Activated CD8-positive, alpha-beta memory T cell treated with anti-CD3 and anti-CD28 coated beads, Interleukin-2, amount 10 ng/mL, durations not matched to agents 7 days and 5 days (primary cell): ENCODE measurements at regions not wholly inside any gene's neighbourhood (a gene's known extent, or its start where the extent isn't known, plus 50 kb on each side); places are given as distances from the start of the nearest gene placed in this dataset.

Source experiments
- ATAC-seq: fragments of 150-1000 bp; cut with Tn5 transposase; one replicate; pipeline ENCODE4 v1.10.0; 2021; ENCODE audit warnings: moderate library complexity
- CTCF ChIA-PET: fragments of 350-600 bp; sonication (Branson Sonifier 250); formaldehyde crosslinking; loops from one replicate; lab custom pipeline; 2021; ENCODE audit warnings: antibody characterized with exemption; lab: Charles Lee
- DNase-seq: peaks from one replicate; pipeline ENCODE4 v3.0.0-alpha.2; 2020
- H3K27ac Mint-ChIP-seq: one replicate; pipeline ENCODE4 v1.8.0; 2021; ENCODE audit warnings: mild to moderate bottlenecking, mixed read lengths
- H3K27me3 Mint-ChIP-seq: one replicate; pipeline ENCODE4 v1.8.0; 2021; ENCODE audit warnings: mixed read lengths
- H3K36me3 Mint-ChIP-seq: one replicate; pipeline ENCODE4 v1.8.0; 2021; ENCODE audit warnings: mild to moderate bottlenecking, mixed read lengths
- H3K4me1 Mint-ChIP-seq: one replicate; pipeline ENCODE4 v1.8.0; 2021; ENCODE audit warnings: mixed read lengths
- H3K4me3 Mint-ChIP-seq: one replicate; pipeline ENCODE4 v1.8.0; 2021; ENCODE audit warnings: mild to moderate bottlenecking, moderate library complexity, mixed read lengths
- H3K9me3 Mint-ChIP-seq: one replicate; pipeline ENCODE4 v1.8.0; 2022; ENCODE audit warnings: low read depth, mixed read lengths

- peaks cover 4% of the 10 kb centered on the region for H3K27me3 Mint-ChIP-seq
- DNase-seq (no peak), ATAC-seq (no peak)
- no peak overlapping the region for H3K4me3 Mint-ChIP-seq
- H3K9me3 Mint-ChIP-seq = no peaks in the 10 kb centered on the region
- no peaks in the 10 kb centered on the region for H3K36me3 Mint-ChIP-seq
- H3K4me1 Mint-ChIP-seq = no peaks in the 10 kb centered on the region
- CTCF ChIA-PET = no interaction called here
- no peak overlapping the region for H3K27ac Mint-ChIP-seq
These were observed 66.0 kb upstream of the GPR26 start for GRCh38 chr10:123600177-123600576.

- peaks cover 11% of the 10 kb centered on the region for H3K27me3 Mint-ChIP-seq
- no peaks in the 10 kb centered on the region for H3K9me3 Mint-ChIP-seq
- H3K36me3 Mint-ChIP-seq = no peaks in the 10 kb centered on the region
- H3K4me3 Mint-ChIP-seq = no peak overlapping the region
- H3K27ac Mint-ChIP-seq = no peak overlapping the region
- no peaks in the 10 kb centered on the region for H3K4me1 Mint-ChIP-seq
- CTCF ChIA-PET = no interaction called here
- no peak for DNase-seq
- ATAC-seq = no peak
These were observed 63.0 kb upstream of the GPR26 start for GRCh38 chr10:123603130-123603529.

- Mint-ChIP-seq H3K4me3 (no peak overlapping the region), H3K4me1 (no peaks in the 10 kb centered on the region), H3K36me3 (no peaks in the 10 kb centered on the region), H3K9me3 (no peaks in the 10 kb centered on the region), H3K27ac (no peak overlapping the region), H3K27me3 (peaks cover 11% of the 10 kb centered on the region)
- CTCF ChIA-PET = no interaction called here
- DNase-seq (no peak), ATAC-seq (no peak)
These were observed 61.6 kb upstream of the GPR26 start for GRCh38 chr10:123604506-123604905.

GRCh38 chr10:123606006-123606405 lies 60.1 kb upstream of the GPR26 start:
- peaks cover 11% of the 10 kb centered on the region for H3K27me3 Mint-ChIP-seq
- H3K4me3 Mint-ChIP-seq = no peak overlapping the region
- ATAC-seq = no peak
- no peak for DNase-seq
- CTCF ChIA-PET = no interaction called here
- H3K27ac Mint-ChIP-seq = no peak overlapping the region
- H3K4me1 Mint-ChIP-seq = no peaks in the 10 kb centered on the region
- H3K9me3 Mint-ChIP-seq = no peaks in the 10 kb centered on the region
- no peaks in the 10 kb centered on the region for H3K36me3 Mint-ChIP-seq

GRCh38 chr10:123606955-123607354 lies 59.2 kb upstream of the GPR26 start:
- H3K27me3 Mint-ChIP-seq = peaks cover 6% of the 10 kb centered on the region
- H3K36me3 Mint-ChIP-seq = no peaks in the 10 kb centered on the region
- ATAC-seq (no peak), DNase-seq (no peak)
- H3K4me1 Mint-ChIP-seq = no peaks in the 10 kb centered on the region
- H3K4me3 Mint-ChIP-seq = no peak overlapping the region
- H3K27ac Mint-ChIP-seq = no peak overlapping the region
- H3K9me3 Mint-ChIP-seq = no peaks in the 10 kb centered on the region
- CTCF ChIA-PET = no interaction called here

GRCh38 chr10:123607386-123607785 lies 58.8 kb upstream of the GPR26 start:
- no peak overlapping the region for H3K4me3 Mint-ChIP-seq
- no peak overlapping the region for H3K27ac Mint-ChIP-seq
- CTCF ChIA-PET = no interaction called here
- no peaks in the 10 kb centered on the region for H3K4me1 Mint-ChIP-seq
- H3K27me3 Mint-ChIP-seq = peaks cover 6% of the 10 kb centered on the region
- H3K9me3 Mint-ChIP-seq = no peaks in the 10 kb centered on the region
- no peaks in the 10 kb centered on the region for H3K36me3 Mint-ChIP-seq
- ATAC-seq = no peak
- DNase-seq = no peak

GRCh38 chr10:123608047-123608446 lies 58.1 kb upstream of the GPR26 start:
- Mint-ChIP-seq H3K4me3 (no peak overlapping the region), H3K4me1 (no peaks in the 10 kb centered on the region)

GRCh38 chr10:123611243-123611642 lies 54.9 kb upstream of the GPR26 start:
- Mint-ChIP-seq H3K27me3 (peaks cover 6% of the 10 kb centered on the region), H3K9me3 (no peaks in the 10 kb centered on the region), H3K4me3 (no peak overlapping the region), H3K27ac (no peak overlapping the region), H3K4me1 (no peaks in the 10 kb centered on the region), H3K36me3 (no peaks in the 10 kb centered on the region)
- DNase-seq (no peak), ATAC-seq (no peak)
- CTCF ChIA-PET = no interaction called here

More at GRCh38 chr10:123608047-123608446, 58.1 kb upstream of the GPR26 start:
- Mint-ChIP-seq H3K27ac (no peak overlapping the region), H3K27me3 (peaks cover 6% of the 10 kb centered on the region), H3K36me3 (no peaks in the 10 kb centered on the region), H3K9me3 (no peaks in the 10 kb centered on the region)
- ATAC-seq = no peak
- CTCF ChIA-PET = no interaction called here
- DNase-seq = no peak

- no peak overlapping the region for H3K4me3 Mint-ChIP-seq
- no peak for DNase-seq
- no peak overlapping the region for H3K27ac Mint-ChIP-seq
- peaks cover 6% of the 10 kb centered on the region for H3K27me3 Mint-ChIP-seq
- no peaks in the 10 kb centered on the region for H3K4me1 Mint-ChIP-seq
- H3K36me3 Mint-ChIP-seq = no peaks in the 10 kb centered on the region
- CTCF ChIA-PET = no interaction called here
- no peaks in the 10 kb centered on the region for H3K9me3 Mint-ChIP-seq
- no peak for ATAC-seq
These were observed 54.3 kb upstream of the GPR26 start for GRCh38 chr10:123611876-123612275.

- DNase-seq = no peak
These were observed 52.8 kb upstream of the GPR26 start for GRCh38 chr10:123613346-123613850.

GRCh38 chr10:123614888-123615287 lies 51.3 kb upstream of the GPR26 start:
- no peaks in the 10 kb centered on the region for H3K36me3 Mint-ChIP-seq
- no peak overlapping the region for H3K4me3 Mint-ChIP-seq
- CTCF ChIA-PET = no interaction called here
- DNase-seq = peak; percentile 64
- H3K27me3 Mint-ChIP-seq = no peaks in the 10 kb centered on the region
- no peak overlapping the region for H3K27ac Mint-ChIP-seq
- no peaks in the 10 kb centered on the region for H3K4me1 Mint-ChIP-seq
- no peak for ATAC-seq
- H3K9me3 Mint-ChIP-seq = no peaks in the 10 kb centered on the region

More at GRCh38 chr10:123613346-123613850, 52.8 kb upstream of the GPR26 start:
- CTCF ChIA-PET = no interaction called here
- ATAC-seq = no peak
- Mint-ChIP-seq H3K9me3 (no peaks in the 10 kb centered on the region), H3K4me1 (no peaks in the 10 kb centered on the region), H3K4me3 (no peak overlapping the region), H3K36me3 (no peaks in the 10 kb centered on the region), H3K27ac (no peak overlapping the region), H3K27me3 (no peaks in the 10 kb centered on the region)
